IMR-90 (cell line): ENCODE measurements at regions not wholly inside any gene's neighbourhood (a gene's known extent, or its start where the extent isn't known, plus 50 kb on each side); places are given as distances from the start of the nearest gene placed in this dataset.

ENCODE experiments used
- ATAC-seq: fragments of 200-7000 bp; cut with Tn5 transposase; 2 replicates; pipeline ENCODE4 v1.9.1; 2020; ENCODE audit warnings: low read depth, mild to moderate bottlenecking, moderate library complexity
- BruUV-seq: library from RNA; stranded (reverse); fragments of 400-500 nt; replicated peaks from 2 replicates; lab custom pipeline; 2021; lab: Mats Ljungman, UMichigan
- CTCF ChIA-PET: fragments of 300-600 bp; formaldehyde crosslinking; extraction: SDS; loops from one replicate; lab custom pipeline; 2021; ENCODE audit warnings: antibody characterized with exemption; lab: Yijun Ruan, JAX
- POLR2A ChIA-PET: fragments of 300-600 bp; sonication (Branson Sonifier 250); formaldehyde crosslinking; loops from one replicate; lab custom pipeline; 2022; ENCODE audit warnings: antibody characterized with exemption; ENCODE audit not compliant: unreplicated experiment; lab: Charles Lee
- DNase-seq: peaks from one replicate; pipeline ENCODE4 v3.0.0; 2013
- H2AFZ ChIP-seq: replicated peaks from 2 replicates; pipeline ENCODE3; 2013; ENCODE audit warnings: low read length, mild to moderate bottlenecking; ENCODE audit not compliant: poor library complexity
- H2AK5ac ChIP-seq: 2 replicates; pipeline ENCODE4 v1.6.1; 2013; ENCODE audit warnings: low read depth, low read length, inconsistent platforms
- H2AK9ac ChIP-seq: replicated peaks from 2 replicates; pipeline ENCODE3; 2013; ENCODE audit warnings: mild to moderate bottlenecking, low read depth, low read length, moderate library complexity; ENCODE audit not compliant: poor library complexity
- H2BK120ac ChIP-seq: 2 replicates; pipeline ENCODE4 v1.6.1; 2013; ENCODE audit warnings: low read depth, low read length, inconsistent platforms
- H2BK15ac ChIP-seq: 3 replicates; pipeline ENCODE4 v1.6.1; 2013; ENCODE audit warnings: low read depth, low read length, inconsistent platforms
- H2BK20ac ChIP-seq: 2 replicates; pipeline ENCODE4 v1.6.1; 2013; ENCODE audit warnings: low read depth, mild to moderate bottlenecking, inconsistent platforms, low read length, moderate library complexity
- H2BK5ac ChIP-seq: 2 replicates; pipeline ENCODE4 v1.6.1; 2013; ENCODE audit warnings: mild to moderate bottlenecking, low read depth, low read length, inconsistent platforms; ENCODE audit not compliant: poor library complexity, severe bottlenecking
- H3K14ac ChIP-seq: replicated peaks from 2 replicates; pipeline ENCODE4 v1.6.1; 2013; ENCODE audit warnings: low read depth, low read length, inconsistent platforms
- H3K18ac ChIP-seq: 2 replicates; pipeline ENCODE4 v1.6.1; 2013; ENCODE audit warnings: low read depth, low read length, control low read depth
- H3K23ac ChIP-seq: 2 replicates; pipeline ENCODE4 v1.6.1; 2013; ENCODE audit warnings: low read depth, low read length, inconsistent platforms
- H3K27ac ChIP-seq: 2 replicates; pipeline ENCODE4 v1.5.1; 2013; ENCODE audit warnings: mild to moderate bottlenecking, control low read depth, low read length; ENCODE audit not compliant: insufficient read depth
- H3K27me3 ChIP-seq: 2 replicates; pipeline ENCODE4 v1.6.1; 2013; ENCODE audit warnings: low read length; ENCODE audit not compliant: control insufficient read depth, insufficient read depth
- H3K36me3 ChIP-seq: 2 replicates; pipeline ENCODE4 v1.6.1; 2013; ENCODE audit warnings: low read length, mixed read lengths; ENCODE audit not compliant: control insufficient read depth, insufficient read depth
- H3K4ac ChIP-seq: 2 replicates; pipeline ENCODE4 v1.6.1; 2013; ENCODE audit warnings: low read depth, low read length, inconsistent platforms
- H3K4me1 ChIP-seq: 2 replicates; pipeline ENCODE4 v1.6.1; 2013; ENCODE audit warnings: low read length, mixed read lengths; ENCODE audit not compliant: control insufficient read depth, insufficient read depth
- H3K4me2 ChIP-seq: 2 replicates; pipeline ENCODE4 v1.6.1; 2013; ENCODE audit warnings: low read depth, mild to moderate bottlenecking, control low read depth, low read length, moderate library complexity
- H3K4me3 ChIP-seq: 2 replicates; pipeline ENCODE4 v1.5.1; 2013; ENCODE audit warnings: low read depth, mild to moderate bottlenecking, control low read depth, low read length, moderate library complexity; ENCODE audit not compliant: insufficient read depth
- H3K56ac ChIP-seq: 2 replicates; pipeline ENCODE4 v1.6.1; 2013; ENCODE audit warnings: low read length, inconsistent platforms; ENCODE audit not compliant: insufficient read depth; ENCODE audit errors: extremely low read depth
- H3K79me1 ChIP-seq, 2 experiments: 2 replicates each; pipeline ENCODE4 v1.6.1; 2013; ENCODE audit warnings: low read length in 2 of 2, inconsistent platforms in 1 of 2, low read depth in 1 of 2
- H3K9ac ChIP-seq: 2 replicates; pipeline ENCODE4 v1.6.1; 2013; ENCODE audit warnings: low read depth, low read length, control low read depth
- H3K9me1 ChIP-seq: 2 replicates; pipeline ENCODE4 v1.6.1; 2013; ENCODE audit warnings: low read length, inconsistent platforms; ENCODE audit not compliant: insufficient read depth
- H3K9me3 ChIP-seq: 2 replicates; pipeline ENCODE4 v1.6.1; 2013; ENCODE audit warnings: low read length; ENCODE audit not compliant: control insufficient read depth, insufficient read depth
- H4K20me1 ChIP-seq: 2 replicates; pipeline ENCODE4 v1.6.1; 2013; ENCODE audit warnings: low read length, inconsistent platforms; ENCODE audit not compliant: insufficient read depth
- H4K5ac ChIP-seq: 2 replicates; pipeline ENCODE4 v1.6.1; 2013; ENCODE audit warnings: mild to moderate bottlenecking, low read depth, low read length, control low read depth
- H4K8ac ChIP-seq, 2 experiments: 2 replicates each; pipeline ENCODE4 v1.6.1; 2013; ENCODE audit warnings: low read depth in 2 of 2, low read length in 2 of 2, control low read depth in 1 of 2, inconsistent platforms in 1 of 2
- H4K91ac ChIP-seq: 2 replicates; pipeline ENCODE4 v1.6.1; 2013; ENCODE audit warnings: low read depth, low read length, inconsistent platforms; ENCODE audit not compliant: insufficient read depth
- BHLHE40 ChIP-seq: fragments of 150-350 bp; IDR thresholded peaks from 2 replicates; pipeline ENCODE4 v1.6.1; 2016; ENCODE audit warnings: mild to moderate bottlenecking, low read depth, low read length
- CEBPB ChIP-seq: IDR thresholded peaks from 2 replicates; pipeline ENCODE4 v1.6.1; 2012; ENCODE audit warnings: low read depth, low read length, improper control_type of control experiment
- CHD1 ChIP-seq: IDR thresholded peaks from 2 replicates; pipeline ENCODE4 v1.6.1; 2012; ENCODE audit warnings: low read depth, low read length, improper control_type of control experiment
- CTCF ChIP-seq: conservative IDR thresholded peaks from 2 replicates; pipeline ENCODE4 v1.5.1; 2012; ENCODE audit warnings: mild to moderate bottlenecking, low read depth, low read length, improper control_type of control experiment
- ELK1 ChIP-seq: fragments of 150-350 bp; IDR thresholded peaks from 2 replicates; pipeline ENCODE4 v1.6.1; 2016; ENCODE audit warnings: low read depth, mild to moderate bottlenecking, low read length, moderate library complexity, borderline replicate concordance
- FOS ChIP-seq: fragments of 150-350 bp; IDR thresholded peaks from 2 replicates; pipeline ENCODE4 v1.6.1; 2016; ENCODE audit warnings: low read depth, low read length
- MAFK ChIP-seq: IDR thresholded peaks from 2 replicates; pipeline ENCODE4 v1.6.1; 2012; ENCODE audit warnings: low read depth, low read length, improper control_type of control experiment
- MAZ ChIP-seq: IDR thresholded peaks from 2 replicates; pipeline ENCODE4 v1.6.1; 2012; ENCODE audit warnings: low read depth, mild to moderate bottlenecking, low read length, improper control_type of control experiment, moderate library complexity, borderline replicate concordance
- MXI1 ChIP-seq: IDR thresholded peaks from 2 replicates; pipeline ENCODE4 v1.6.1; 2012; ENCODE audit warnings: low read depth, mild to moderate bottlenecking, low read length, moderate library complexity, borderline replicate concordance
- NFE2L2 ChIP-seq: fragments of 150-350 bp; IDR thresholded peaks from 2 replicates; pipeline ENCODE4 v1.6.1; 2016; ENCODE audit warnings: low read depth, mild to moderate bottlenecking, low read length
- POLR2A ChIP-seq: IDR thresholded peaks from 2 replicates; pipeline ENCODE4 v1.6.1; 2012; ENCODE audit warnings: mild to moderate bottlenecking, low read depth, low read length
- RAD21 ChIP-seq: IDR thresholded peaks from 2 replicates; pipeline ENCODE4 v1.6.1; 2012; ENCODE audit warnings: low read length, improper control_type of control experiment
- RCOR1 ChIP-seq: IDR thresholded peaks from 2 replicates; pipeline ENCODE4 v1.6.1; 2012; ENCODE audit warnings: mild to moderate bottlenecking, low read length, improper control_type of control experiment; ENCODE audit not compliant: insufficient replicate concordance
- RFX5 ChIP-seq: IDR thresholded peaks from 2 replicates; pipeline ENCODE4 v1.8.0; 2012; ENCODE audit warnings: low read depth, mild to moderate bottlenecking, low read length, moderate library complexity
- USF2 ChIP-seq: fragments of 150-350 bp; IDR thresholded peaks from 2 replicates; pipeline ENCODE4 v1.6.1; 2017; ENCODE audit warnings: mild to moderate bottlenecking, antibody characterized with exemption, low read length, low read depth
- WGBS, 2 experiments: methylation state at CpG; one replicate each; pipeline versions ENCODE4 v1.1.5 to v1.1.7; 2013; ENCODE audit warnings: missing lambda C conversion rate in 2 of 2; ENCODE audit not compliant: insufficient read length in 1 of 2; ENCODE audit errors: extremely low coverage in 2 of 2; 5-methylcytosine and 5-hydroxymethylcytosine counted together
- dilution Hi-C: fragments of 300-500 bp; cut with HindIII; formaldehyde crosslinking; loops from one replicate; pipeline ENCODE4 v1.14.3; 2018; ENCODE audit warnings: low sequenced_read_pairs; ENCODE audit not compliant: unreplicated experiment
- in situ Hi-C: fragments of 300-500 bp; cut with MboI; formaldehyde crosslinking; loops from 3 replicates; pipeline ENCODE4 v1.14.3; 2019; ENCODE audit warnings: low sequenced_read_pairs, inconsistent platforms, mixed read lengths
- intact Hi-C: fragments of 100-400 bp; cut with micrococcal nuclease; formaldehyde crosslinking; loops from 2 replicates; pipeline ENCODE4 v1.10.0; 2022

- DNase-seq (no peak), ATAC-seq (no peak)
- Histone ChIP-seq H2BK20ac (no peak overlapping the region), H2BK5ac (no peak overlapping the region), H3K4ac (no peak overlapping the region), H3K4me1 (no peaks in the 10 kb centered on the region), H3K18ac (no peak overlapping the region), H3K9me1 (no peaks in the 10 kb centered on the region), H3K36me3 (no peaks in the 10 kb centered on the region), H3K9ac (no peak overlapping the region), H2AFZ (no peak overlapping the region), H3K27me3 (no peaks in the 10 kb centered on the region), H4K8ac (no peak overlapping the region), H3K4me2 (no peak overlapping the region), H2AK9ac (no peak overlapping the region), H2BK120ac (no peak overlapping the region), H2AK5ac (no peak overlapping the region), H4K20me1 (no peaks in the 10 kb centered on the region), H4K91ac (no peak overlapping the region), H2BK15ac (no peak overlapping the region), H3K4me3 (no peak overlapping the region), H3K14ac (no peak overlapping the region), H3K79me1 (no peaks in the 10 kb centered on the region), H3K27ac (no peak overlapping the region), H3K9me3 (peaks cover 2% of the 10 kb centered on the region; the same call in 1 of the 2 replicates), H3K56ac (no peak overlapping the region), H3K23ac (no peak overlapping the region), H4K5ac (no peak overlapping the region)
- in situ Hi-C loops (no loop called here), intact Hi-C loops (no loop called here), dilution Hi-C loops (no loop called here)
- WGBS, 2 experiments: no CpG with 5 or more reads among the region's 2 CpGs
- ChIA-PET CTCF (no interaction called here), POLR2A (no interaction called here)
- TF ChIP-seq CEBPB (no peak), CHD1 (no peak), ELK1 (no peak), MAZ (no peak), BHLHE40 (no peak), RAD21 (no peak), CTCF (no peak), RFX5 (no peak), NFE2L2 (no peak), USF2 (no peak), MXI1 (no peak), FOS (no peak), MAFK (no peak), RCOR1 (no peak), POLR2A (no peak)
- no TSS peak for BruUV-seq
Observed at GRCh38 chr12:127126260-127126628, 1140.7 kb upstream of the TMEM132C start.
